Endometrium (tissue), 2 donors: ENCODE measurements at regions not wholly inside any gene's neighbourhood (a gene's known extent, or its start where the extent isn't known, plus 50 kb on each side); places are given as distances from the start of the nearest gene placed in this dataset.
A peak's percentile ranks its signal among the peaks of the same experiment; 100 is the strongest.
"Not testable (repeated sequence)": the region's sequence is repeated elsewhere in the genome, so short reads cannot be mapped to it uniquely, and the experiment has no call there.

Source experiments
- FAIRE-seq: peaks from 2 replicates; lab custom pipeline; 2012; peaks lifted over from hg19 to GRCh38; lab: Jason Lieb, UNC
- donor health status: control.
- donor health status: control.

DNA sequence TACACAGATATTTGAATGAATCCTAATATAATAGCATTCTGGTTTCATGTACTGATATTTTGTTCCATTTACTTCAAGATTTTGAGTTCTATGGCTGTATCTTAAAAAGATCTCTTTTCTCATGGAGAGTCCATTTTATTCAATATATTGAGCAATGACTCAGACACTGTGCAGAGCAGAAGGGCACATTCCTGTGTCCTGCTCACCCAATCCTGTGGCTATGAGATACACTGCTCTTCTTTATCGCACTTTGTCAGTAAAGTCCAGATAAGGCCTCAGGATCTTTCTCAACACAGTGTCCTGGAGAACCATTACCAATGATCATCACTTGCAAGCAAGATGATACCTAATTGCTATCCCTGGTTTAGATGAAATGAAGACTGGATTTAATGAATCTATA lies 155.0 kb downstream of the CYSLTR2 start:
- no peak for FAIRE-seq

GRCh38 chr13:48810013-48810412 lies 156.3 kb downstream of the CYSLTR2 start:
- no peak for FAIRE-seq

- FAIRE-seq = no peak
Measured at GRCh38 chr13:48813518-48813917, 159.8 kb downstream of the CYSLTR2 start.

- no peak for FAIRE-seq
Measured at GRCh38 chr13:48816700-48817099, 159.0 kb upstream of the FNDC3A start.

DNA sequence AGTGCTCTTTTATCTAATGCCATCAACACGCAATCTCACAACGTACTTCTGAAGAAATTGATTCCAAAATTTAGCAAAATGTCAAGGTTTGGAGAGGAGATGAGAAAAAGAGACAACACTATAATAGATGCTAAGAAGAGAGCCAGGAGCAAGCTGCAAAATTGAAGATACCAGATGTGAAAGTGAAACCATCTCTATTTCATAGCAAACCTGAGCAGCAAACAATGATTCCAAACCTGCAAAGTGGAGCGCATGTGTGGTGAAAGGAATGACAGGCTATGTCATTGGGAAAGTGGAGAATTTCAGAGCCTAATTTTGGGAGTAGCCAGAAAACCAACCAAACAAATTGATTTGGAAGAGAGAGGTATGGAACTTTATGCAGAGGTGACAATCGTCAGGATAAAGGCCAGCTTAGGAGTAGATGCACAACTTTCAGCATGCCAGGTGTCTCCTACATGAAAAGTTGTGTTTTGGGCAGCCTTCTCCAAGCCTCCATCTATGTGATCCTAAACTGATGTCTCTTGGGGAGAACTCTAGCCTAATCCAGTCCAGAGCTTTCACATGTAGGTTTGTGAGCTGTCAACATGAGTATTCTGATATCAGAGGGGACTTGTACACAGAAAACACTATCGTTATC lies 158.4 kb upstream of the FNDC3A start:
- no peak for FAIRE-seq

DNA sequence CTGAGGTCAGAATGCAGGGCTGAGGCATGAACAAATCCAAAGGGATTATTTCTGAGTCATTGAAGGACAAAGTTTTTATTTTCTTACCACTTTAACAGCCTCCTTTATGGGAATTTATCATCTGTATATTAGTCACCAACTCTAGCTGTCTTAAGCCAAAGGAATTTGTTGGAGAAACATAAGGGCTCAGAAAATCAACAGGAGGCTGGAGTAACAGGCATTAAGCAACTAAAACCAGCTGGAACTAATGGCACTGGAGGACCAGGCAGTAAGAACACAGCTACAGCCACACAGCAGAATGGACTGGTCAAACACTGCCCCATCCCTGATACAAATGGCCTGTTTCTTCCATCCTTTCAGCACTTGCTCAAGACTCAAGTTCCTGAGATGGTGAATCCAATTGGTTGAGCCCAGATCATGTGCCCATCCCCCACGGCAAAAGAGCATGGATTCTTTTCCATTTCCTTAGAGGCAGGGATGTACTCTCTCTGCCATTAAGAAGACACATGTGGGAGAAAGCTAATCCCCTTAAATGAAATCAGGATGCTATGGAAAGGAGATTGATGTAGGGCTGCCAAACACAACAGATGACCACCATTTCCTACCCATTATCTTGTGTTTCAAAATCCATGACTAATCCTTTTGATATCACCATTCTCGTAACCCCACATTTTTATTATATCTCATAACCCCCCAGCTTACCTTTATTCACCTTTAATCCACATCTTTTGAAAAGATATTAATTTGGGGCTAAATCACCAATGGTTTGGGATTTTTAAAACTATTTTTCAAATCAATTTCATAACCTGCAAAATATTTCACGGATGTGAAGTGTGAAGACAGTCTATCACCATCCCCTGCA lies 157.0 kb upstream of the FNDC3A start:
- no peak for FAIRE-seq

DNA sequence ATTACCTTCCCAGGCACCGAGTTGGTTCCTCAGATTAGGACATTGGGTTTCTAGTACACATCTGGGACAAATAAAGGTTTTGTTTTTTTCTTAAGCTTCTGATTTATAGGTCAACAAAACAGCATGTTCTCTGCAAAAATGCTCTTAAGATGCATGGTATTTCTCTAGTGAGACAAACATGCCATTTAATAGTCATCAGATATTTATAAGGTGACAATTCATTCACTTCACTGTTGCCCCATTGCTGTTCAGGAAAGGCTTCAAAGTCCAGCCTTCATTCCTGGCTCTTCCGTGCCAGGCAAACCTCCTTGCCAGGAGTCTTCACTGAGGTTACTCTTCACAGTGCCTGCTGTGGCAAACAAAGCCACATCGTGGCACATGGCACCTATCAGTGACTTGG lies 156.3 kb upstream of the FNDC3A start:
- no peak for FAIRE-seq

- no peak for FAIRE-seq
Measured at GRCh38 chr13:48819899-48820298, 155.8 kb upstream of the FNDC3A start.

GRCh38 chr13:48823526-48823925 lies 152.2 kb upstream of the FNDC3A start:
- not testable (repeated sequence) for FAIRE-seq

DNA sequence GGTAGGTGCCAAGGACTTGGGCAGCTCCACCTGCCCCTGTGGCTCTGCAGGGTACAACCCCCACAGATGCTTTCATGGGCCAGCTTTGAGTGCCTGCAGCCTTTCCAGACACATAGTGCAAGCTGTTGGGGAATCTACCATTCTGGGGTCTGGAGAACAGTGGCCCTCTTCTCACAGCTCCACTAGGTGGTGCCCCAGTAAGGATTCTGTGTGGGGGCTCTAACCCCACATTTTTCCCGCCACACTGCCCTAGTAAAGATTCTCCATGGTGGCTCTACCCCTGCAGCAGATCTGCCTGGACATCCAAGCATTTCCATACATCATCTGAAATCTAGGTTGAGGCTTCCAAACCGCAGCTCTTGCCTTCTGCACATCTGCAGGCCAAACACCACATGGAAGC lies 149.7 kb upstream of the FNDC3A start:
- no peak for FAIRE-seq

DNA sequence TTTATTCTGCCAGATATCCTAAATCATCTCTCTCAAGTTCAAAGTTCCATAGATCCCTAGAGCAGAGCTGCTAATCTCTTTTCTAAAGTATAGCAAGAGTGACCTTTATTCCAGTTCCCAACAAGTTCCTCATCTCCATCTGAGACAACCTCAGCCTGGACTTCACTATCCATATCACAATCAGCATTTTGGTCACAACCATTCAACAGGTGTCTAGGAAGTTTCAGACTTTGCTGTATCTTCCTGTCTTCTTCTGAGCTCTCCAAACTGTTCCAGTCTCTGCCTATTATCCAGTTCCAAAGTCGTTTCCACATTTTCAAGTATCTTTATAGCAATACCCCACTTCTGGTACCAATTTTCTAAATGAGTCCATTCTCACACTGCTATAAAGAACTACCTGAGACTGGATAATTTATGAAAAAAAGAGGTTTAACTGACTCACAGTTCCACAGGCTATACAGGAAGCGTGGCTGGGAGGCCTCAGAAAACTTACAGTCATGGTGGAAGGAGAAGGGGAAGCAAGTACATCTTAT lies 148.7 kb upstream of the FNDC3A start:
- FAIRE-seq = not testable (repeated sequence)

DNA sequence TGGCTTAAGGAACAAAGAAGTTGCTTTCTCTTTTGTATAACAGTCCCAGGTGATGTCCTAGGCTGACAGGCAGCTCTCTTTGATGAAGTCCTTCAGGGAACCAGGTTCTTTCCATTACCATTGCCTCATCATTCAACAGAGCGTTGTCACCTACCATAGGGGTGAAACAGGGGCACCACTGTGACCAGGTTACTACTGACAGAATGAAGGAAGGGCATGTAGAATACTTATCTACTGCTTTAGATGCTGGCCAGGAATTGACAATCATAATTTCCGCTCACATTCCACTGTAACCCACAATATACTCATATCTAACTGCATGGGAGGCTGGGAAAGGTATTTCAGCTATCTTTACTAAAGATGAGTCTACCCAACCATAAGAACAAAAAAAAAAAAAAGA lies 148.0 kb upstream of the FNDC3A start:
- FAIRE-seq = no peak

- FAIRE-seq = no peak
Measured at GRCh38 chr13:48828962-48829411, 146.7 kb upstream of the FNDC3A start.

GRCh38 chr13:48829536-48829935 lies 146.2 kb upstream of the FNDC3A start:
- FAIRE-seq = no peak

GRCh38 chr13:48831248-48831647 lies 144.5 kb upstream of the FNDC3A start:
- FAIRE-seq = no peak

DNA sequence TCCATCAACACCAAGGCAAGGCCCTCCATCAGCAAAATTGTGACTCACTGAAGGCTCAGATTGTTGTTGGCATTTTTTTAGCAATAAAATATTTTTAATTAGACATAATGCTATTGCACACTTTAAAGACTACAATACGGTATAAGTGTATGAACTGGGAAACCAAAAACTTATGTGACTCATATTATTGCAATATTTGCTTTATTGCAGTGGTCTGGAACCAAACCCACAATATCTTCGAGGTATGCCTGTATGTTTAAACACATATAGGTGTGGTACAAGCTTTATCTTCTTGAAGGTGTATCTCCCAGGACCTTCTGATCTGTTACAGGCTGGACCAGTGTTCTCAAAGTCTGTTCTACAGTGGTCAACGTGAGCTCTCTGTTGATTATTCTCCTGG lies 142.3 kb upstream of the FNDC3A start:
- FAIRE-seq = no peak

- FAIRE-seq = not testable (repeated sequence)
Measured at GRCh38 chr13:48835326-48835725, 140.4 kb upstream of the FNDC3A start.

GRCh38 chr13:48838193-48838973 lies 137.3 kb upstream of the FNDC3A start:
- FAIRE-seq = peak; percentile 97

DNA sequence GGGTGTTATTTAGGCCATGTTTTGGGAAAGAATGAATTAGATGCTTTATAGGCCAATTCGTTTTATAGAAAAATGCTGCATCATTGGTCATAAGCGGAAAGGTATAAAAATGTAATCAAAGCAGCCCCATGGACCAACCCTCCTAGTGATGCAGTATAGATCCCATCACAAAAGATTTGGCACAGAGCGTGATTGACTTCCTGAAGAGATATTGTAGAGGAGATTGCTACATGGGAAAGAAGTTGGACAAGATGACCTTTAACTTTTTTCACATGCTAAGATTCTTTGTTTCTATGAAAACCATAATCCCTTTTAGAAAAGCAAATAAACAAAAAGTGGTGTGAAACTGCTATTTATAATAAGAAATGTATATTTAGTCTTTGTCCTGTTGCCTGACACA lies 136.5 kb upstream of the FNDC3A start:
- no peak for FAIRE-seq

- no peak for FAIRE-seq
Measured at GRCh38 chr13:48840366-48840765, 135.3 kb upstream of the FNDC3A start.

GRCh38 chr13:48842316-48842715 lies 133.4 kb upstream of the FNDC3A start:
- peak; percentile 97 for FAIRE-seq

- FAIRE-seq = no peak
Measured at GRCh38 chr13:48843630-48844380, 131.9 kb upstream of the FNDC3A start.
